LHCN-M2 (cell line): ENCODE measurements at regions not wholly inside any gene's neighbourhood (a gene's known extent, or its start where the extent isn't known, plus 50 kb on each side); places are given as distances from the start of the nearest gene placed in this dataset.
"Not testable (repeated sequence)": the region's sequence is repeated elsewhere in the genome, so short reads cannot be mapped to it uniquely, and the experiment has no call there.

Experiments
- DNase-seq: peaks from one replicate; pipeline ENCODE4 v3.0.0-alpha.2; 2012; ENCODE audit warnings: low read depth

DNA sequence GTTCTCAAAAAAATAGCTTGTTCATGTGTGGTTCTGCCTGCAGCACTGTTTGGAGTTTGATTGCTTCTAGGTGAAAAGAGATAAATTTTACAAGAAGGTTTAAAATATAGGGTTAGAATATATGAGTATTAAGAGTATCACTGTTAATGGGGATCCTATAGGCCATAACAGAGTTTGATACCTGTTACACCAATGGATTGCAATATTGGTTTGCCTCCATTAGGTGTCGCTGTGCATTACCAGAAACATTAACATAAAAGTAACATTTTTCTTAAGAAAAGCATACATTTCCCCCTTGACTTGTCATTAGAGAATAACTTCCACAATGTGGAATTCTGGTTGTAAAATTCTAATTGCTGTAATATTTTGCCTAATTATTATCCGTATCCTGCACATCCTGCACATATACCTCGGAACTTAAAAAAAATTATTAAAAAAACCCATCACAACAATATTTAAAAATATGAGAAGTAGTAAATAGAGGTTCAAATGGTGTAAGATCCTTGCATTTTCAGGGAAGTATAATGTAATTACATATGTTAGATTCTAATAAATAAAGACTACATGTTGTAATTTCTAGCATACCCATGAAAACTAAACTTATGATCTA lies 63.0 kb downstream of the CYP4A11 start:
- peak; percentile 2 for DNase-seq

DNA sequence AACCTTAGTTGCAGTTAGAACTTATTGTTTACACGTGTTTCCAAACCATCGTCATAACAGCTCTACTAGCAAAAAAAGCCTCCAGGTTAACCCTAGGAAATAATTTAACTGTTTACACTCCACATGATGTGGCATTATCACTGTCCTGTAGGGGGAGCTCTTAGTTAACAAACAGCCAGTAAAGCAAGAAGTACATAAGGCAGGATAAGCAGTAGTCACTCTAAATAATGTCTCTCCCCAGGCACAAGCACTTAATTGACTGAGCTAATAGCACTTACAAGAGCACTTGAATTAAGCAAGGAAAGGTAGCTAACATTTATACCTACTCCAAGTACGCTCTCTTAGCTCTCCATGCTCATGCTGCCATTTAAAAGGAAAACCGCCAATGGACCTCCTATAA lies 65.2 kb downstream of the CYP4A11 start:
- not testable (repeated sequence) for DNase-seq
